HepG2 (cell line): ENCODE measurements at regions not wholly inside any gene's neighbourhood (a gene's known extent, or its start where the extent isn't known, plus 50 kb on each side); places are given as distances from the start of the nearest gene placed in this dataset.
"Not testable (repeated sequence)": the region's sequence is repeated elsewhere in the genome, so short reads cannot be mapped to it uniquely, and the experiment has no call there.

Experiments used
- CHD4 ChIP-seq: fragments of 200-600 bp; sonication (generic); IDR thresholded peaks from 2 replicates; pipeline ENCODE4 v1.7.0; 2017; ENCODE audit warnings: mild to moderate bottlenecking, low read length, borderline replicate concordance
- GLI4 ChIP-seq: sonication (generic); formaldehyde crosslinking; IDR thresholded peaks from 2 replicates; pipeline ENCODE4 v1.5.1; 2020; ENCODE audit warnings: missing genetic modification reagents, mild to moderate bottlenecking, moderate library complexity, borderline replicate concordance
- HMG20B ChIP-seq: conservative IDR thresholded peaks from 2 replicates; pipeline ENCODE4 v1.6.1; 2016; ENCODE audit warnings: missing genetic modification reagents, missing compliant biosample characterization
- NFE2L2 ChIP-seq: fragments of 150-350 bp; IDR thresholded peaks from 2 replicates; pipeline ENCODE4 v1.6.1; 2014; ENCODE audit warnings: low read length
- POLR2A ChIP-seq, 2 experiments: IDR thresholded peaks; 2 replicates each; pipeline ENCODE4 v1.6.1; 2011; ENCODE audit warnings: low read depth in 2 of 2, low read length in 2 of 2, mild to moderate bottlenecking in 1 of 2, moderate library complexity in 1 of 2; ENCODE audit not compliant: insufficient read depth in 1 of 2
- RAD21 ChIP-seq: fragments of 450-650 bp; formaldehyde crosslinking; IDR thresholded peaks from 2 replicates; pipeline ENCODE4 v1.5.0; 2020; ENCODE audit warnings: mild to moderate bottlenecking
- RBM39 ChIP-seq: fragments of 200-400 bp; formaldehyde crosslinking; IDR thresholded peaks from one replicate; pipeline ENCODE4 v1.6.1; 2018; ENCODE audit warnings: antibody characterized with exemption, mild to moderate bottlenecking, low read depth, low read length; ENCODE audit not compliant: poor library complexity, severe bottlenecking
- SRSF1 ChIP-seq: fragments of 200-400 bp; formaldehyde crosslinking; optimal IDR thresholded peaks from 2 replicates; pipeline ENCODE3; 2017; ENCODE audit warnings: mild to moderate bottlenecking, low read depth, low read length, moderate library complexity
- ZBTB44 ChIP-seq: sonication (generic); formaldehyde crosslinking; IDR thresholded peaks from 2 replicates; pipeline ENCODE4 v1.4.0; 2020; ENCODE audit warnings: missing genetic modification reagents
- ZKSCAN1 ChIP-seq: fragments of 150-350 bp; IDR thresholded peaks from 2 replicates; pipeline ENCODE4 v1.6.1; 2014; ENCODE audit warnings: low read length
- ZSCAN9 ChIP-seq: IDR thresholded peaks from 2 replicates; pipeline ENCODE4 v1.6.1; 2016; ENCODE audit warnings: borderline replicate concordance
- TF ChIP-seq, protein P1 (sequence below): sonication (generic); formaldehyde crosslinking; IDR thresholded peaks from 2 replicates; pipeline ENCODE4 v1.5.0; 2020; ENCODE audit warnings: mild to moderate bottlenecking, missing genetic modification reagents, moderate library complexity

DNA sequence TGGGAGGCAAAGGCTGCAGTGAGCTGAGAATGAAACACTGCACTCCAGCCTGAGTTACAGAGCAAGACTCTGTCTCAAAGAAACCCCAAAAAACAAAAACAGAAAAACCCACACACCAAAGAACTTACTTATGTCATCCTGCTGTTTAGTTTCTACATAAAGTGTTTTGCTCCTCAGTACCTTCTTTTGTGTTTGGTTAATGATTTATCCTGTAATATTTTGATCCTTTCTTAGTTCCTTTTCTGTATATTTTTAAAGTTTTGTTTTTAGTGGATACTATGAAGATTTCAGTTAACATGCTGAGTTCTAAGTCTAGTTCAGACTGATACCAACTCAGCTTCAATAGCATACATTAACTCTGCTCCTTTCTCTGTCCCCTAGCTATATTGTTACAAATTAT, 149.8 kb upstream of the PTPN20 start:
- TF ChIP-seq ZBTB44 (CRISPR knock-in tag); SRSF1; HMG20B (CRISPR knock-in tag); ZKSCAN1; CHD4; ZSCAN9 (CRISPR knock-in tag); RBM39; POLR2A (IDR thresholded peaks at IDR 0.05; ENCODE audit: insufficient read depth in 1 of 2, low read depth in 2 of 2, low read length in 2 of 2); GLI4 (CRISPR knock-in tag); RAD21 (CRISPR knock-in tag); NFE2L2: not testable (repeated sequence)
- TF ChIP-seq, protein P1, sequence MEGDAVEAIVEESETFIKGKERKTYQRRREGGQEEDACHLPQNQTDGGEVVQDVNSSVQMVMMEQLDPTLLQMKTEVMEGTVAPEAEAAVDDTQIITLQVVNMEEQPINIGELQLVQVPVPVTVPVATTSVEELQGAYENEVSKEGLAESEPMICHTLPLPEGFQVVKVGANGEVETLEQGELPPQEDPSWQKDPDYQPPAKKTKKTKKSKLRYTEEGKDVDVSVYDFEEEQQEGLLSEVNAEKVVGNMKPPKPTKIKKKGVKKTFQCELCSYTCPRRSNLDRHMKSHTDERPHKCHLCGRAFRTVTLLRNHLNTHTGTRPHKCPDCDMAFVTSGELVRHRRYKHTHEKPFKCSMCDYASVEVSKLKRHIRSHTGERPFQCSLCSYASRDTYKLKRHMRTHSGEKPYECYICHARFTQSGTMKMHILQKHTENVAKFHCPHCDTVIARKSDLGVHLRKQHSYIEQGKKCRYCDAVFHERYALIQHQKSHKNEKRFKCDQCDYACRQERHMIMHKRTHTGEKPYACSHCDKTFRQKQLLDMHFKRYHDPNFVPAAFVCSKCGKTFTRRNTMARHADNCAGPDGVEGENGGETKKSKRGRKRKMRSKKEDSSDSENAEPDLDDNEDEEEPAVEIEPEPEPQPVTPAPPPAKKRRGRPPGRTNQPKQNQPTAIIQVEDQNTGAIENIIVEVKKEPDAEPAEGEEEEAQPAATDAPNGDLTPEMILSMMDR (CRISPR knock-in tag): not testable (repeated sequence)
